B cell (primary cell): ENCODE measurements at regions not wholly inside any gene's neighbourhood (a gene's known extent, or its start where the extent isn't known, plus 50 kb on each side); places are given as distances from the start of the nearest gene placed in this dataset.

ENCODE experiments used
- ATAC-seq: fragments of 200-7000 bp; cut with Tn5 transposase; one replicate; pipeline ENCODE4 v1.10.0; 2021; ENCODE audit warnings: low read depth, mild to moderate bottlenecking, moderate number of reproducible peaks, moderate library complexity
- CTCF ChIA-PET: fragments of 350-600 bp; sonication (Branson Sonifier 250); formaldehyde crosslinking; loops from one replicate; lab custom pipeline; 2021; ENCODE audit warnings: antibody characterized with exemption, inconsistent platforms; lab: Charles Lee
- POLR2A ChIA-PET: fragments of 350-600 bp; sonication (Branson Sonifier 250); formaldehyde crosslinking; loops from one replicate; lab custom pipeline; 2021; ENCODE audit warnings: antibody characterized with exemption; lab: Charles Lee
- DNase-seq: peaks from one replicate; pipeline ENCODE4 v3.0.0; 2013
- H2AFZ ChIP-seq: 2 replicates; pipeline ENCODE4 v1.6.1; 2012; ENCODE audit warnings: mild to moderate bottlenecking, low read depth, low read length; ENCODE audit not compliant: insufficient read depth, poor library complexity, severe bottlenecking
- H3K27ac ChIP-seq, 2 donors: 1 replicate in 1 of 2; 2 replicates in 1 of 2; pipeline ENCODE4 v1.5.1; 2012 to 2013; ENCODE audit warnings: low read length in 2 of 2, mild to moderate bottlenecking in 2 of 2, moderate library complexity in 1 of 2
- H3K27me3 ChIP-seq, 4 experiments: fragments of 200-600 bp in 1 of 4; sonication (generic) in 1 of 4; replicated peaks in 1 of 4; 1 replicate in 2 of 4; 2 replicates in 2 of 4; pipeline versions ENCODE4 v1.6.1 to v1.7.0; 2013 to 2016; ENCODE audit warnings: low read length in 3 of 4, mild to moderate bottlenecking in 2 of 4, mixed read lengths in 1 of 4, moderate library complexity in 1 of 4; ENCODE audit not compliant: insufficient read depth in 4 of 4, control insufficient read depth in 3 of 4; ENCODE audit errors: control extremely low read depth in 1 of 4
- H3K36me3 ChIP-seq, 2 experiments: replicated peaks in 1 of 2; 1 replicate in 1 of 2; 2 replicates in 1 of 2; pipeline versions ENCODE4 v1.6.1 to v1.7.1; 2013; ENCODE audit warnings: low read length in 1 of 2; ENCODE audit not compliant: insufficient read depth in 2 of 2, control insufficient read depth in 1 of 2; ENCODE audit errors: control extremely low read depth in 1 of 2, extremely low read depth in 1 of 2
- H3K4me1 ChIP-seq, 2 donors: fragments of 200-600 bp in 1 of 2; sonication (generic) in 1 of 2; 1 replicate in 1 of 2; 2 replicates in 1 of 2; pipeline versions ENCODE4 v1.5.1 to v1.6.1; 2013 to 2017; ENCODE audit warnings: low read length in 2 of 2; ENCODE audit not compliant: control insufficient read depth in 2 of 2, insufficient read depth in 2 of 2
- H3K4me2 ChIP-seq: replicated peaks from 2 replicates; pipeline ENCODE3; 2012; ENCODE audit warnings: mild to moderate bottlenecking, low read depth, low read length; ENCODE audit not compliant: poor library complexity, severe bottlenecking
- H3K4me3 ChIP-seq, 5 experiments: fragments of 200-600 bp in 1 of 5; sonication (generic) in 1 of 5; 1 replicate in 3 of 5; 2 replicates in 2 of 5; pipeline versions ENCODE4 v1.5.1 to v1.7.0; 2011 to 2016; ENCODE audit warnings: low read length in 4 of 5, mild to moderate bottlenecking in 4 of 5, low read depth in 2 of 5, control low read depth in 1 of 5, moderate library complexity in 1 of 5; ENCODE audit not compliant: insufficient read depth in 1 of 5; ENCODE audit errors: control extremely low read depth in 1 of 5, extremely low read depth in 1 of 5
- H3K79me2 ChIP-seq: fragments of 200-600 bp; sonication (generic); one replicate; pipeline ENCODE4 v1.6.0; 2016; ENCODE audit warnings: low read length; ENCODE audit not compliant: control insufficient read depth, insufficient read depth
- H3K9ac ChIP-seq: fragments of 200-600 bp; sonication (generic); 2 replicates; pipeline ENCODE4 v1.6.1; 2017; ENCODE audit warnings: mild to moderate bottlenecking, low read length, moderate library complexity
- H3K9me3 ChIP-seq, 3 donors: one replicate each; pipeline versions ENCODE4 v1.6.1 to v1.7.1; 2013; ENCODE audit warnings: low read length in 2 of 3; ENCODE audit not compliant: control insufficient read depth in 2 of 3, insufficient read depth in 1 of 3; ENCODE audit errors: control extremely low read depth in 1 of 3
- H4K20me1 ChIP-seq: 2 replicates; pipeline ENCODE4 v1.6.0; 2012; ENCODE audit warnings: mild to moderate bottlenecking, low read length; ENCODE audit not compliant: insufficient read depth, control insufficient read depth, poor library complexity, severe bottlenecking
- H3K27ac Mint-ChIP-seq: one replicate; pipeline ENCODE4 v1.8.0; 2021; ENCODE audit warnings: mixed read lengths
- H3K27me3 Mint-ChIP-seq: one replicate; pipeline ENCODE4 v1.8.0; 2021; ENCODE audit warnings: mixed read lengths
- H3K4me1 Mint-ChIP-seq: one replicate; pipeline ENCODE4 v1.8.0; 2021; ENCODE audit warnings: mixed read lengths
- H3K4me3 Mint-ChIP-seq: one replicate; pipeline ENCODE4 v1.8.0; 2021; ENCODE audit warnings: mixed read lengths
- H3K9me3 Mint-ChIP-seq: one replicate; pipeline ENCODE4 v1.8.0; 2022; ENCODE audit warnings: mixed read lengths; ENCODE audit not compliant: insufficient read depth
- EZH2 ChIP-seq: IDR thresholded peaks from 2 replicates; pipeline ENCODE4 v1.6.1; 2012; ENCODE audit warnings: borderline replicate concordance, low read depth, mild to moderate bottlenecking, moderate library complexity, low read length; ENCODE audit not compliant: insufficient read depth, poor library complexity, severe bottlenecking
- WGBS: methylation state at CpG from one replicate; pipeline ENCODE4 v1.1.5; 2013; ENCODE audit warnings: missing lambda C conversion rate; ENCODE audit not compliant: insufficient coverage; 5-methylcytosine and 5-hydroxymethylcytosine counted together
- intact Hi-C: fragments of 100-400 bp; cut with micrococcal nuclease; formaldehyde crosslinking; loops from one replicate; pipeline ENCODE4 v1.10.0; 2022
- TF ChIP-seq, protein P1 (sequence below): fragments of 200-600 bp; IDR thresholded peaks from one replicate; pipeline ENCODE4 v1.8.0; 2022; ENCODE audit warnings: antibody characterized with exemption, mild to moderate bottlenecking

DNA sequence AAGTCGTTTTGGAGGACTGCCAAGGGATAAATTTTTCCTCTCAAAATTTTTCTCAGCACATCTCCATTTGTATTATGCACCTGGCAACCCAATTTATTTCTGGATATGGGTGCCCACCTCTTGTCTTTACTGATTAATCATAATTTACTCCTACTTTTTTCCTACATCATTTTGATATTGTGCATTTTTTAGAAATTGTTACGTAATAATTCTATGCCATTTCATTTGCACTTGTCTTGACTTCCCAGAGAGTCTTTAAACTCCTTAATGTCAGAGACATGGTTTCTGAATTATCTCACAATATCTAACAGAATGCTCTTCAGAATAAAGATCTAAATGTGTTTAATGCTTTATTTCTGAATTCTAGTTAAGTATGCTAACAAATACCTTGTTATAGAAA is 113.1 kb downstream of the TMTC3 start:
- WGBS, result no CpG with 5 or more reads among the region's 2 CpGs
- no peak overlapping the region for H3K4me2 ChIP-seq
- intact Hi-C loops, result no loop called here

DNA sequence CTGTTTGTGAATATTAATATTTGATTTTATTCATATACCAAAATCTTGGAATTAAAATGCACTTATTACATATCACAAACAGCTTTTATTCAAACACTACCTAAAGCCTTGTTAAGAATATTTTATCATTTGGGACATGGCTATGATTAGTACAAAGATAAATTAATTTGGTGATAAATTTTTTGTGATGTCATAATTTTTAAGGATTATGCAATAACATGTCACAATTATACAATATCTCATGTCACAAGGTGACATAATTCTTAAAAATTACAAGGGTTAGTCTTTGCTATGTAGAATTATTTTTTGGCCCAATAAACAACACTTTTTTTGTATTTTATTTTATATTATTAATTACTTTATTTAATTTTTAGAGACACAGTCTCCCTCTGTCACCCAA is 113.7 kb downstream of the TMTC3 start:
- Mint-ChIP-seq H3K4me3 (no peak overlapping the region), H3K27ac (no peak overlapping the region), H3K4me1 (no peaks in the 10 kb centered on the region), H3K9me3 (no peaks in the 10 kb centered on the region), H3K27me3 (no peaks in the 10 kb centered on the region)
- Histone ChIP-seq H3K27me3 (no peaks in the 10 kb centered on the region), H3K27ac (no peak overlapping the region), H3K4me3 (no peak overlapping the region), H4K20me1 (no peaks in the 10 kb centered on the region), H3K4me2 (no peak overlapping the region), H3K9ac (no peak overlapping the region), H2AFZ (no peak overlapping the region), H3K4me1 (no peaks in the 10 kb centered on the region), H3K79me2 (no peaks in the 10 kb centered on the region), H3K36me3 (no peaks in the 10 kb centered on the region), H3K9me3 (no peaks in the 10 kb centered on the region)
- intact Hi-C loops, result no loop called here
- ATAC-seq (no peak), DNase-seq (no peak)
- CTCF ChIA-PET, result no interaction called here
- POLR2A ChIA-PET, result no interaction called here
- TF ChIP-seq EZH2, result no peak
- TF ChIP-seq, protein P1, sequence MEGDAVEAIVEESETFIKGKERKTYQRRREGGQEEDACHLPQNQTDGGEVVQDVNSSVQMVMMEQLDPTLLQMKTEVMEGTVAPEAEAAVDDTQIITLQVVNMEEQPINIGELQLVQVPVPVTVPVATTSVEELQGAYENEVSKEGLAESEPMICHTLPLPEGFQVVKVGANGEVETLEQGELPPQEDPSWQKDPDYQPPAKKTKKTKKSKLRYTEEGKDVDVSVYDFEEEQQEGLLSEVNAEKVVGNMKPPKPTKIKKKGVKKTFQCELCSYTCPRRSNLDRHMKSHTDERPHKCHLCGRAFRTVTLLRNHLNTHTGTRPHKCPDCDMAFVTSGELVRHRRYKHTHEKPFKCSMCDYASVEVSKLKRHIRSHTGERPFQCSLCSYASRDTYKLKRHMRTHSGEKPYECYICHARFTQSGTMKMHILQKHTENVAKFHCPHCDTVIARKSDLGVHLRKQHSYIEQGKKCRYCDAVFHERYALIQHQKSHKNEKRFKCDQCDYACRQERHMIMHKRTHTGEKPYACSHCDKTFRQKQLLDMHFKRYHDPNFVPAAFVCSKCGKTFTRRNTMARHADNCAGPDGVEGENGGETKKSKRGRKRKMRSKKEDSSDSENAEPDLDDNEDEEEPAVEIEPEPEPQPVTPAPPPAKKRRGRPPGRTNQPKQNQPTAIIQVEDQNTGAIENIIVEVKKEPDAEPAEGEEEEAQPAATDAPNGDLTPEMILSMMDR, result no peak

More for the DNA sequence above, 113.1 kb downstream of the TMTC3 start:
- Histone ChIP-seq H3K4me3 (no peak overlapping the region), H4K20me1 (no peaks in the 10 kb centered on the region), H3K36me3 (no peaks in the 10 kb centered on the region), H3K9ac (no peak overlapping the region), H3K9me3 (no peaks in the 10 kb centered on the region), H3K27ac (no peak overlapping the region), H3K4me1 (no peaks in the 10 kb centered on the region), H3K27me3 (no peaks in the 10 kb centered on the region), H2AFZ (no peak overlapping the region), H3K79me2 (no peaks in the 10 kb centered on the region)
- H3K4me3 Mint-ChIP-seq, result no peak overlapping the region
- H3K27me3 Mint-ChIP-seq, result no peaks in the 10 kb centered on the region
- ATAC-seq (no peak), DNase-seq (no peak)
- TF ChIP-seq, protein P1, result no peak
- TF ChIP-seq EZH2, result no peak
- no peaks in the 10 kb centered on the region for H3K9me3 Mint-ChIP-seq
- H3K27ac Mint-ChIP-seq, result no peak overlapping the region
- ChIA-PET POLR2A (no interaction called here), CTCF (no interaction called here)
- H3K4me1 Mint-ChIP-seq, result no peaks in the 10 kb centered on the region
